Activated naive CD8-positive, alpha-beta T cell treated with anti-CD3 and anti-CD28 coated beads, Interleukin-2, amount 50 U/mL, for 24 hours (primary cell): ENCODE measurements at regions not wholly inside any gene's neighbourhood (a gene's known extent, or its start where the extent isn't known, plus 50 kb on each side); places are given as distances from the start of the nearest gene placed in this dataset.
A peak's percentile ranks its signal among the peaks of the same experiment; 100 is the strongest.

Experiments used
- ATAC-seq: fragments of 150-1000 bp; cut with Tn5 transposase; one replicate; pipeline ENCODE4 v1.10.0; 2021
- DNase-seq: peaks from one replicate; pipeline ENCODE4 v3.0.0; 2021
- H3K27ac Mint-ChIP-seq: one replicate; pipeline ENCODE4 v1.8.0; 2021; ENCODE audit warnings: mild to moderate bottlenecking, mixed read lengths
- H3K27me3 Mint-ChIP-seq: one replicate; pipeline ENCODE4 v1.8.0; 2021; ENCODE audit warnings: mixed read lengths
- H3K36me3 Mint-ChIP-seq: one replicate; pipeline ENCODE4 v1.8.0; 2021; ENCODE audit warnings: low read depth, mixed read lengths
- H3K4me1 Mint-ChIP-seq: one replicate; pipeline ENCODE4 v1.8.0; 2021; ENCODE audit warnings: mixed read lengths
- H3K4me3 Mint-ChIP-seq: one replicate; pipeline ENCODE4 v1.8.0; 2021; ENCODE audit warnings: mild to moderate bottlenecking, moderate library complexity, mixed read lengths
- H3K9me3 Mint-ChIP-seq: one replicate; pipeline ENCODE4 v1.8.0; 2021; ENCODE audit warnings: mixed read lengths

DNA sequence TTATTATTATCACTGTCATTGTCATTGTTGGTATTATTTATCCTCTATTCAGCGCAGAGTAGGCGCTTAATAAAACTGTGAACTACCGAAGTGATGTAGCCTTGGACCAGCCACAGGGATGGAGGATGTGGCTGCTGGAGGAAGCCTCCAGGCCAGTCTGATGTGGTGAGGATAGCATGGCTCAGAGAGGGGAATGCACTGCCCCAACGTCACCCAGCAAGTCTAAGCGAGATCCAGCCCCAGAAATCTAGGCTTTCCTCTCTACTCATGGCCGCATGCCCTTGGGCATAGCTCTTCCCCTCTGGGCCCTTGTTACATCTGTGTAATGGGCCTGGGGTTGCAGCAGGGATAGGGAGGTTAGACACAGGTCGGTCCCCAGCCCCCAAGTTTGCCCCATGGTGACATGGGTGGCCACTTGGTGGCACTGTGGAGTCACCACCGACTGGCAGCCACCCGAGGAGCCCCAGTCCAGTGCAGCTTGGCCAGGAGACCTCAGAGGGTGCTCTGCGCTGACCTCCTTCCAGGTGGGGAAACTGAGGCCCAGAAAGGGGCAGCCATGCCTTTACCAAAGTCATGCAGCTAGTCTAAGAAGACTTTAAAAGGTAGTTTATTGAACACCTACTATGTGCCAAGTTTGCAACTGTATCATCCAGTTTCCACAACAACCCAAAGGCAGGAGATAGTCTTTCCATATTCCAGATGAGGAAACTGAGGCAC, 395.7 kb downstream of the MN1 start:
- ATAC-seq (no peak), DNase-seq (peak; percentile 41)
- H3K27me3 Mint-ChIP-seq: peaks cover 2% of the 10 kb centered on the region
- peaks cover 12% of the 10 kb centered on the region for H3K9me3 Mint-ChIP-seq
- H3K27ac Mint-ChIP-seq: no peak overlapping the region
- H3K4me1 Mint-ChIP-seq: no peaks in the 10 kb centered on the region
- H3K4me3 Mint-ChIP-seq: no peak overlapping the region
- H3K36me3 Mint-ChIP-seq: no peaks in the 10 kb centered on the region

DNA sequence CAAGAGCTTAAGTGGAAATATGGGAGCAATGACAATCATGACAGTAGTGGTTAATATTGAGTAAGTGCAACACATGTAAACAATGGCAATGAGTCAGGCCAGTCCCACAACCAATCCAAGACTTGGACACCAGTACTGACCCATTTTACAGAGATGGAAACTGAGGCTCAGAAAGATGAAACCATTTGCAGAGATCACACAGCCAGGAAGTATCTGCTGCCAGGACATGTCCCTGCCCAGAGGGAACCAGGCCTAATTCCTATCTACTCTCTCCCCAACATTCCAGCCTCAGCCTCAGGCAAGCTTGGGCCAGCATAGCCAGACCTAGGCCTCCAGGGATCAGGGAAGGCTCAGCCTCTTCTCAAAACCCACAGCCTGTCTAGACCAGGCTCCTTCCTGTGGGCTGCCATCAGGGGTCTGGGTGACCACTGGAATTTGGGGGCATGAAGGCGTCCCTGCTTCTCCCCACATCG, 395.1 kb downstream of the MN1 start:
- H3K27me3 Mint-ChIP-seq: no peaks in the 10 kb centered on the region
- H3K9me3 Mint-ChIP-seq: peaks cover 12% of the 10 kb centered on the region
- H3K4me1 Mint-ChIP-seq: no peaks in the 10 kb centered on the region
- ATAC-seq: no peak
- H3K27ac Mint-ChIP-seq: no peak overlapping the region
- H3K4me3 Mint-ChIP-seq: no peak overlapping the region
- DNase-seq: no peak
- H3K36me3 Mint-ChIP-seq: no peaks in the 10 kb centered on the region

DNA sequence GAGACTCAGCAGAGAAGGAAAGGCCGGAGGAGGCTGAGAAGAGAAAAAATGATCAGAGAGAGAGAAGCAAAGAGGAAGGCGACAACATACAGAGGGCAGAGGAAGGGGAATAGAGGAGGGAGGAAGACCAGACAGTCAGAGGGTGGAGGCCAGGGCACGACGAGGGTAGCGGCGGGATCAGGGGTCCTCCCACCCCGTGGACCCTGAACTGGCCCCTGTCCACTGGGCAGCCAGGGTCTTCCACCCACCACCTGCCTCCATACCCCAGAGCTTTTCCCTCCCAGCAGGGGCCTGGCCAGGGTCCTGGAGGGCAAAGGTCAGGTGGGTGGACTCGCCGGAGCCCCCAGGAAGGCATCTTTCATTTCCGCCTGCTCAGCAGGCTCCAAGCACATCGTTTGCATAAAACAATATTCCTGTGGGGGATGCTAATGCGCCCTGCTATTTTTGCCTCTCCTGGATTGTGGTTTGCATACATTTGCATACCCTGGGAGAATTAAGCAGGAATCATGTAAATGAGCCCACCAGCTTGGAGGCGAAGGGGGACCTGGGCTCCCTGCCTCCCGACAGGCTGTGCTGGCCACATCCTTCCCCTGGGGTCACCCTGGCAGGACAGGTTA, 394.1 kb downstream of the MN1 start:
- DNase-seq (no peak), ATAC-seq (no peak)
- Mint-ChIP-seq H3K9me3 (peaks cover 4% of the 10 kb centered on the region), H3K36me3 (no peaks in the 10 kb centered on the region), H3K4me3 (no peak overlapping the region), H3K4me1 (no peaks in the 10 kb centered on the region), H3K27me3 (no peaks in the 10 kb centered on the region), H3K27ac (no peak overlapping the region)

DNA sequence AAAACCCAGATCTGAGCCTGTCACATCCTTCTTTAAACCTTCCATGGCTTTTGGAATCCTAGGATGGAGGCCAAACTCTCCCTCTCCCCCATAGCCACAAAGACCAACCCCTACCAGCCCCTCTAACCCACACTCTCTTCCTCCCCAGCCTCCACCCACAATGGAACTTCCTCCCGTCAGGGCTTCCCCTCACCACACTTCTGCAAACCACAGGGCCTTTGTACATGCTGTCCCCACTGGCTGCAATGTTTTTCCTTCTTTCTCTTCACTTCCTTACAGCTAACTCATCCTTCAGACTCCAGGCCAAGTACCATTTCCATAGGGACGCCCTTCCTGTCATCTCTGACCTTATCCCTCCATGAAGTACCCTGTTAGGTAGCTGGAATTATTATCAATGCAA, 393.5 kb downstream of the MN1 start:
- no peaks in the 10 kb centered on the region for H3K4me1 Mint-ChIP-seq
- DNase-seq: no peak
- no peak for ATAC-seq
- peaks cover 4% of the 10 kb centered on the region for H3K9me3 Mint-ChIP-seq
- H3K27me3 Mint-ChIP-seq: no peaks in the 10 kb centered on the region
- H3K27ac Mint-ChIP-seq: no peak overlapping the region
- H3K36me3 Mint-ChIP-seq: no peaks in the 10 kb centered on the region
- H3K4me3 Mint-ChIP-seq: no peak overlapping the region

DNA sequence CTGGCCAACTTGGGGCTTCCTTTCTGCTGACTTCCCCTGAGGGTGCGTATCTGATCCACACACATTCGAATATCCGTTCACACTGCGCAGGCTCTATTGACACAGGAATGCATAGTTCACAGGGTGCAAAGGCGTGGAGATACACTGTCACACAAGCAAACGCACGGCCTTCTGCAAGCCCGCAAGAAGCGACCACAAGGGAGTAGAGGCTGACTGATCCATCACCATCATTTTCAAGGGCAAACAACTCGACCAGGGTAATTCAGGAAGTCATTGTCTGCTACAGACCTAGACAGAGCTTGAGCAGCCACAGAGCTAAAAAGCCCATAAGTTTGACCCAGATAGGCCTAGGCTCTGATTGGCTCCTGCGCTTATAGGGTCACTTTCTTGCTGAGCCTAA, 392.3 kb downstream of the MN1 start:
- no peaks in the 10 kb centered on the region for H3K4me1 Mint-ChIP-seq
- H3K36me3 Mint-ChIP-seq: no peaks in the 10 kb centered on the region
- H3K27ac Mint-ChIP-seq: no peak overlapping the region
- no peak overlapping the region for H3K4me3 Mint-ChIP-seq
- H3K9me3 Mint-ChIP-seq: no peaks in the 10 kb centered on the region
- DNase-seq (no peak), ATAC-seq (no peak)
- H3K27me3 Mint-ChIP-seq: no peaks in the 10 kb centered on the region

DNA sequence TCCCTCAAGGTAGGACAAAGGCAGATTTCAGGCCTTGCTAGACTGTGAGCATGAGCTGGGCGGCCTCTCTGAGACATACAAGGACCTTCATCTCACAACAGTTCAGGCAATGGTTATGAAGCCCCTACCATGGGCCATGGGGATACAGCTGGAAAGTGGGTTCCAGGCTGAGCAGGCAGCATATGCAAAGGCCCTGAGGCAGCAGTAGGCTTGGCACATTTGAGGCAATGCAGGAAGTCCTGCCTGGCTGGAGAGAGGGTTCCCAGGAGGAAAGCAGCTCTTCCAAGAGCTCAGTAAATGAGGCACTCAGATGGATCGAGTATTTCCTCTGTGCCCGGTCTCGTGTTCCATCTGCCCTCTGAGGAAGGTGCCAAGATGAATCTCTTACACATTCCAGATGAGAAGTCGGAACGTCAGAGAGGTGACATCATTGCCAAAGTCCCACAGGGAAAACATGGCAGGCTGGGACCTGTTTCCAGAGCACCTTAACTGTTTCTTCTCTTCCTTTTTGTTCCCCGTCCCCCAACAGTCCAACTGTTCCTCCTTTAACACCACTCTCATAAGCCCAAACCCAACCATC, 388.6 kb downstream of the MN1 start:
- ATAC-seq: no peak
- no peaks in the 10 kb centered on the region for H3K9me3 Mint-ChIP-seq
- H3K4me3 Mint-ChIP-seq: no peak overlapping the region
- DNase-seq: no peak
- H3K36me3 Mint-ChIP-seq: no peaks in the 10 kb centered on the region
- peaks cover 11% of the 10 kb centered on the region for H3K27me3 Mint-ChIP-seq
- no peak overlapping the region for H3K27ac Mint-ChIP-seq
- no peaks in the 10 kb centered on the region for H3K4me1 Mint-ChIP-seq

DNA sequence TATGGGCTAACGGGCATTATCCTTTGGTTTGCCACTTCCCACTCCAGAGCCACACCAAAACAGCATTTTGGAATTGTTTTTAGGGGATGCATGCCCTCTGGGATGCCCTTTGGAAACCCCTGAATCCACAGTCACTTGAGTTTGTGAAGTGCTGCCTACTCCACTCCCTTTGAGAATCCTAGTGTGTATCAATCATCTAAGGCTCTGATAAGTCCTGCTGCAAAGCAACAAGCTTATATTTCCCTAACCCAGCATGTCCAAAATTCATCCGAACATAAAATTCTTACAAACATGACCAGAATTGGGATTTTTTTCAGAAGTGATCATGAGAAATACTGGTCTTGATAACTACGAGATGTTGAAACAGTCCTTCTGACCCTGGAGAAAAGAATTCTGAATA, 387.9 kb downstream of the MN1 start:
- H3K4me1 Mint-ChIP-seq: no peaks in the 10 kb centered on the region
- H3K27me3 Mint-ChIP-seq: peaks cover 13% of the 10 kb centered on the region
- H3K36me3 Mint-ChIP-seq: no peaks in the 10 kb centered on the region
- no peak overlapping the region for H3K27ac Mint-ChIP-seq
- no peak for DNase-seq
- ATAC-seq: no peak
- H3K9me3 Mint-ChIP-seq: no peaks in the 10 kb centered on the region
- no peak overlapping the region for H3K4me3 Mint-ChIP-seq

DNA sequence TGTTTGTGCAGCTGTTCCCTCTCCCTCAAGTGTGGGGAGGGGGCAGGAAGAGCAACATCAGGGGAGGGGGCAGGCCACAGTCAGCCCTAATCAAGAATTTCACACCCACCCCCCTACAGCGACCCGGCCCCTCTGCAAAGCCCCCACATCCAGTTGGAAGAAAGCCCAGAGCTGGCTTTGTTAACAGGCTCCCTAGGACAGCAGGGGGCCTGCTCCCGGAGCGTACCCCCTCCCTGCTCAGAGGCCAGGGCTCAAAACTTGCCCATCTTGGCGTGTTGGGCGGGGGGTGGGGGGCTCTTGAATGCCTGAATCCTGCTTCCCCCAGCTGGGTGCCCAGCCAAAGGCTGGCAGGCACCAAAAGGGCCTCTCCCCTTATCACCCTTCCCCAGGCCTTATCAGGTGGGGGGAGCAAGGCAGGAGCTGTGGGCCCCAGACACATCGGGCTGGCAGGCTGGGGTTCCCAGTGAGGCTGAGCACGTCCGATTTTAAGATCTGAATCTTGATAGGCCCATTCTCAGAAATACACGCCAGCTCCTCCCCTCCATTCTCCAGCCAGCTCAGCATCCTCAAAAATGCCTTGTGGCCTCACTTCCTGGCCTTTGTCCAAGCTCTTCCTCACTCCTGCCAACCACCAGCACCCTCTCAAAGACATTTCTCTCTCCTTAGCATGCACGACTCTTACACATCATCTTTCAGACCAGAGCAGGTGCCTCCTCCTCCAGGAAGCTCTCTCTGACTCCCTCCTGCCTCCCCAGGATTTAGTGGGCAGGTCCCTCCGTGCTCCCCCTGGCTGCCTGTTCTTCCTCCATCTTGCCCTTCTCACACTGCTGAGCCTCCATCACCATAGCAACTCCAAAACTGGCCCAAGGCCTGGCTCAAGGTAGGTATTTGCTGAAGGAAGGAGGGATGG, 384.8 kb downstream of the MN1 start:
- no peak for DNase-seq
- Mint-ChIP-seq H3K4me3 (no peak overlapping the region), H3K27me3 (peaks cover 26% of the 10 kb centered on the region), H3K36me3 (no peaks in the 10 kb centered on the region), H3K9me3 (no peaks in the 10 kb centered on the region), H3K4me1 (no peaks in the 10 kb centered on the region), H3K27ac (no peak overlapping the region)
- no peak for ATAC-seq

DNA sequence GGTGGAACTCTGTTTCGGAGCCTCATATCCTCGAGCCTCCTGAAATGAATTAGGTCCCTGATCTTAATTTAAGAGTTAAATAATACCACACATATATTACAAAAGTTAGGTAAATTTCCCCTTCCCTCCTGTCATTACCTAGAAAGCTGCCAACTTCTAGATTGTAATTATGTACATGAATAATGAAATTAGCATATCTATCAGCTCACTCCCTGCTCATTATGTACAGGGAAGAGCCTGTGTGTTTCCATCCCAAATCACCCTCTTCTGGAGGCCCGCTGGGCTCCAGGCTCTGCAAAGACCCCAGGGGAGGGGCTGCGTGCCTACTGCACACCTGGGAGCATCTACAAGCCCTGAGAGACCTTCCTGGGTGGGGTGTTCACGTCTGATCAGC, 384.1 kb downstream of the MN1 start:
- no peak overlapping the region for H3K27ac Mint-ChIP-seq
- no peaks in the 10 kb centered on the region for H3K9me3 Mint-ChIP-seq
- no peaks in the 10 kb centered on the region for H3K36me3 Mint-ChIP-seq
- no peaks in the 10 kb centered on the region for H3K4me1 Mint-ChIP-seq
- no peak overlapping the region for H3K4me3 Mint-ChIP-seq
- peaks cover 29% of the 10 kb centered on the region for H3K27me3 Mint-ChIP-seq
- no peak for DNase-seq
- ATAC-seq: no peak

DNA sequence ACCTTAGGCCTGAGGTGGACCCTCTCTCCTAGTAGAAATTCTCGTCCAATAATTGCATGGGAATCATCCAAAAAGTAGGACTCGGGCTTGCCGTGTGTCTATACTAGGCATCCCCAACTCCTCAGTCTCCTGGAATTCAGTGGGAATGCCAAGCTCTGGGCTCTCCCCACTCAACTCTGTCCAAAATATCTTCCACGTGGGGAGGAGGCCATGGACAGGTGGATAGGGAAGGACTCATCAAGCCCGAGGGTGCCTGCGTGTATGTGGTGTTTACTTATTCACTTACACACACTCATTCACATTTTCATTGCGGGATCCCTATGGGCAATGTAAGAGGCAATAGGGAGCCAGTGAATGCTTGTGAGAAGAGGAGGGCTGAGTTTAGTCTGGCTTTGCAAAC, 383.3 kb downstream of the MN1 start:
- Mint-ChIP-seq H3K27me3 (peaks cover 31% of the 10 kb centered on the region), H3K27ac (no peak overlapping the region), H3K4me1 (no peaks in the 10 kb centered on the region), H3K36me3 (no peaks in the 10 kb centered on the region), H3K9me3 (no peaks in the 10 kb centered on the region), H3K4me3 (no peak overlapping the region)
- no peak for ATAC-seq
- no peak for DNase-seq

DNA sequence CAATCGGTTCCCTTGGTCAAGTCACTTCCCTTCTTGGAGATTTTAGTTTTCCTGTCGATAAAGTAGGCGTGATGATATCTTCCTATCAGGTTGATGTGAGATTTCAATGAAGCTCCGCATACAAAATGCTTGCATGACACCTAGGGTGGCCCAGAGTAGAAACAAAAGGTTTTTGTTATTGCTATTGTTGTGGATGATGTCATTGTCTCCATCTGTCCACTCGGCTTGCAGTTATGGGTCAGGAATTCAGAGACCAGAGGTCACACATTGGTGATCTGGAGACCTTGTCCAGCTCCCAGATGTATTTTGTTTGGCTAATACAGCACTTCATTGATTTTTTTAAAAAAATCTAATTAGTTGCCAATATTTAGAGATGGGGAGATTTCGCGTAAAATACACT, 382.1 kb downstream of the MN1 start:
- no peak overlapping the region for H3K27ac Mint-ChIP-seq
- no peak overlapping the region for H3K4me3 Mint-ChIP-seq
- no peak for DNase-seq
- peaks cover 33% of the 10 kb centered on the region for H3K27me3 Mint-ChIP-seq
- no peaks in the 10 kb centered on the region for H3K4me1 Mint-ChIP-seq
- no peak for ATAC-seq
- no peaks in the 10 kb centered on the region for H3K36me3 Mint-ChIP-seq
- H3K9me3 Mint-ChIP-seq: no peaks in the 10 kb centered on the region

DNA sequence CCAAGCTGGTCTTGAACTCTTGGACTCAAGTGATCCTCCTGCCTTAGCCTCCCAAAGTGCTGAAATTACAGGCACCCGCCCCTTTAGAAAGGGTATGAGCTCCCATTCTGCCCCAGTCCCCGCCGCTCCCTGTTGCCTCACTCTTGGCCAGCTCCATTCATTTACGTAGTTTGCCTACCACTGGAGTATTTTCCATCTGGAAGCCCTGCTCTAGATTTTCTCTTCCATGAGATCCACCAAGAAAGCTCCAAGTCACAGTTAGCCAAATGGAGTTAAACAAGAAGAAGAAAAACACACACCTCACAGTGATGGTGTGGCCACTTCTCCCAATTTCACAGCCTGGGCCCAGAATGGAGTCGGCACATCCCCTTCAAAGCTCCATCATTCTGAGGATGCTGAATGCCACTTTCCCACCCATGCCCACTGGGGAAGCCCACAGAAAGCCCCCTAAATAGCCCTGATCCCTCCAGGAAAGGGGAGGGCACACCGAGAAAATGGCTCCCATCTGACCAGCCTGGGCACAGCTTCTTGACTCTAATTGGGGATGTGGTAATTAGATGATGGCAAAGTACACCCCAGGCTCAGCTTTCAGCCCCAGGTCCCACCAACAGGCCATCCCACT, 381.2 kb downstream of the MN1 start:
- ATAC-seq (no peak), DNase-seq (no peak)
- no peaks in the 10 kb centered on the region for H3K4me1 Mint-ChIP-seq
- H3K27me3 Mint-ChIP-seq: peaks cover 33% of the 10 kb centered on the region
- H3K27ac Mint-ChIP-seq: no peak overlapping the region
- H3K36me3 Mint-ChIP-seq: no peaks in the 10 kb centered on the region
- H3K9me3 Mint-ChIP-seq: no peaks in the 10 kb centered on the region
- no peak overlapping the region for H3K4me3 Mint-ChIP-seq

DNA sequence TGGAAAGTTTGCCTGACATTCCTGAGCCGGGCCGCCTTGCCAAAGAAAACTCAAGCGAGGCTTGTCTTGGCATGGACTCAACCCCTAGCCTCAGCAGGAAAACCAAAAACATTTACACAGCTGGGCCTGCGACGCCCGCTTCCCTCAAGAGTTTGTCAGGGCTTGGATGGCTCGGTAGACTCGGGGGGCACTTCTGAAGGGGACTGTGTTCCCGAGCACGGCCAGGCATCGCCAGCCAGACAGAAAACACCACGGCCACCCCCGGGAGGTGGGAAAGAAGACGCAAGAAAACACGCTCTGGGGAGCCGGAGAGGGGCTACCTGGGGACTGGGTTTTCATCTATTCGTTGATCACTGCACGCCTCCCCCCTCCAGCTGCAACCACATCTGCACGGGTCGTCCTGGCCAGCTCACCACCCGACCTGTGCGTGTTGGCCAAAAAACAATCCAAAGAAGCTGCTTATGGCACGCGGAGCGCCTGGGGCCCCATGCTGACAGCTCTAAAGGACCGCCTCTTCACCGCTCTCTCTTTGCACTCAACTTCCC, 380.7 kb downstream of the MN1 start:
- no peak overlapping the region for H3K4me3 Mint-ChIP-seq
- DNase-seq (no peak), ATAC-seq (no peak)
- H3K27ac Mint-ChIP-seq: no peak overlapping the region
- peaks cover 32% of the 10 kb centered on the region for H3K27me3 Mint-ChIP-seq
- no peaks in the 10 kb centered on the region for H3K4me1 Mint-ChIP-seq
- no peaks in the 10 kb centered on the region for H3K9me3 Mint-ChIP-seq
- H3K36me3 Mint-ChIP-seq: no peaks in the 10 kb centered on the region

DNA sequence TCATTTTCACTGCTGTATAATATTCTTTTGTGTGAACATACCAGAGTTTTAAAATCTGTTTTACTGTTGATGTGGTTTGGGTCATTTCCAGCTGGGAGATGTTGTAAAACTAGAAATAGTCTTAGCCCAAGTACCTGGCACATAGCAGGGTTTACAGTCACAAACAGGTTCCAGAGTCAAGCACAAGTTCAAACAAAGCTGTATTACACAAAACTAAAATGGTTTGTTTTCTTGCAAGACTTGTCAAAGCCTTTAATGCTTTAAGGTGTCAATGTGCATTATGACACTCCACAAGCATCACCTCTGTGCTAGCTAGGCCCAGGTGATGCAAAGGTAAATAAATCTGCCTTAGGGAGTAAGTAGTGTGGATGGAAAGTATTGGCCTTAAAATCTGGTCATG, 379.1 kb downstream of the MN1 start:
- no peaks in the 10 kb centered on the region for H3K4me1 Mint-ChIP-seq
- DNase-seq (no peak), ATAC-seq (no peak)
- no peaks in the 10 kb centered on the region for H3K36me3 Mint-ChIP-seq
- H3K27ac Mint-ChIP-seq: no peak overlapping the region
- peaks cover 2% of the 10 kb centered on the region for H3K9me3 Mint-ChIP-seq
- peaks cover 25% of the 10 kb centered on the region for H3K27me3 Mint-ChIP-seq
- H3K4me3 Mint-ChIP-seq: no peak overlapping the region
